Superior temporal gyrus (tissue), 1 donor: ENCODE measurements at regions not wholly inside any gene's neighbourhood (a gene's known extent, or its start where the extent isn't known, plus 50 kb on each side); places are given as distances from the start of the nearest gene placed in this dataset.
"Not testable (repeated sequence)": the region's sequence is repeated elsewhere in the genome, so short reads cannot be mapped to it uniquely, and the experiment has no call there.

Experiments used
- DNase-seq: peaks from one replicate; pipeline ENCODE4 v3.0.0-alpha.2; 2016; ENCODE audit errors: extremely low spot score

DNA sequence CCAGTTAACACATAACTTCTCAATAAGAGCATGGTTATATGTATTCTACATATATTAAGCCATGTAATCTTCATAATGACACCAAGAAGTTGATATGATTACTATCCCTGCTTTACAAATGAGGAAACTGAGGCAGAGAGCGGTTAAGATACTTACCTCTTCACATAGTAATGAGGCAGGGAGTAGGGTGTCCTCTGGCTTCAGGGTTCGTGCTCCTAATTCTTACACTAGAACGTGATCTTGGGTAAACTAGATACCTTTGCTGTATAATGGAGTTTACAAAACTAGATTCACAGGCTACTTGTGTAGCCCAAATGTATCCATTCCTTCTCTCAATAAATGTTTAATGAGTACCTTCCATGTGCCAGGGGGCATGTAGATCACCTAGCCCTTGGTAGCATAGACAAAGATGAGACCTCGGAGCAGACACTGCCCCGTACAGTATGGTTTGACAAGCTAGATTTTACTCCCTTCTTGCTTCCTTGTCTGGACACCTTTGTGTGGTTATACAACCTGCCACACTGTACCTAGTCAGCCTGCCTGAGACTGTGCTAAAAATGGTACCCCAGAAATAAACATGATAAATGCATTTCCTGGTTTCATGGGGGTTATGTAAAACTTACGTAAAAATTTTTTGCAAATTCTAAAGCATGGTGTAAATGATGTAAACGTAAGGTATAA lies 991.8 kb downstream of the VRK1 start:
- no peak for DNase-seq

DNA sequence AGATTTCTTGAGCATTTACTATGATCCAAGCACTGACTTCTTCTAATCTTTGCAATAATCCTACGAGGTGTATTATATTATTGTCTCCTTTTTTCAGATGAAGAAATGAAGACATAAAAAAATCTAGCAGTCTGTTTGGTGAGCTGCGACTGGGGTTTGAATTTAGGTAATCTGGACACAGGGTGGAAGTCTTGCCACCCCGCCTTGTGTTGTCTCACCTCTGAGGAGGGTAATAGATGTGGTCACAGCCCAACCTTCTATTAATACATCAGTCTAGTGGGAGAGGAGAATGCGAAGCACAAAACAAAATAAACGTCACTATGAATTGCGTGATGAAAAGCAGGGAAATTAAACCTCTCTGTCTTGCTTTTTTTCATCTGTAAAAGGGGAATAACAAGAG lies 993.9 kb downstream of the VRK1 start:
- DNase-seq: no peak

DNA sequence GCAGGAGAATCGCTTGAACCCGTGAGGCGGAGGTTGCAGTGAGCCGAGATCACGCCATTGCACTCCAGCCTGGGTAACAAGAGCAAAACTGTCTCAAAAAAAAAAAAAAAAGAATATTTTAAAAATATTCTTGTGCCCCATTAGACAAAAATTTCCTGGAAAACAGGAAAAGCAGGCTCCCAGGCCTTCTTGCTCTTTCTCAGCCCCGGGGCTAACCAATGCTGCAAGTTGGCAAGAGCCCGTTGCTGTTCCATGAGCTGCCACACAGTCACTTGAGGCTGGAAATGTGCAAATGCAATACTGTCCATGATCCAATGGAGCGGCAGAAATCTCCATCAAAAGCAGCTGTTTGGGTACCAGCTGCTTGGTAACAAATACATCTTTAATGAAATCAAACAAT lies 994.7 kb downstream of the VRK1 start:
- no peak for DNase-seq

- DNase-seq: no peak
These were observed 999.3 kb downstream of the VRK1 start for GRCh38 chr14:97796511-97796910.

DNA sequence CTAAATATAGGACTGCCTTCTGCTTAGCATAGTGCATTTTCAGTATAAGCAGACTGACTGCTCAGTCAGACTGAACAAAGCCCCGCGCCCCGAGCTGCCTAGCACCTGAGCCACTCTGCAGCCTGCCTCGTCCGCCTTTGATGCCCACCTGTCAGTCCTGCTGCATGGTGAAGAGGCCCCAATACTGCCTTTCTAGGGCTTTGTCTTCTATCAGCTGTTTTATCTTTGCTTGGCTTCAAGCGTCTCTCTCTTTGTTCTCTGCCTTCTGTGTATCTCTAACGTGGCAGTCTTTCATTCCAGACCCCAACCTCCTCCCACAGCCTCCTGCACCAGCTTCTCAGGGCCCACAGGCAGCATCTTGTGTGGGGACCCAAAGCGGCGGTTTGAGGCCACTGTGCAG lies 1001.0 kb downstream of the VRK1 start:
- no peak for DNase-seq

DNA sequence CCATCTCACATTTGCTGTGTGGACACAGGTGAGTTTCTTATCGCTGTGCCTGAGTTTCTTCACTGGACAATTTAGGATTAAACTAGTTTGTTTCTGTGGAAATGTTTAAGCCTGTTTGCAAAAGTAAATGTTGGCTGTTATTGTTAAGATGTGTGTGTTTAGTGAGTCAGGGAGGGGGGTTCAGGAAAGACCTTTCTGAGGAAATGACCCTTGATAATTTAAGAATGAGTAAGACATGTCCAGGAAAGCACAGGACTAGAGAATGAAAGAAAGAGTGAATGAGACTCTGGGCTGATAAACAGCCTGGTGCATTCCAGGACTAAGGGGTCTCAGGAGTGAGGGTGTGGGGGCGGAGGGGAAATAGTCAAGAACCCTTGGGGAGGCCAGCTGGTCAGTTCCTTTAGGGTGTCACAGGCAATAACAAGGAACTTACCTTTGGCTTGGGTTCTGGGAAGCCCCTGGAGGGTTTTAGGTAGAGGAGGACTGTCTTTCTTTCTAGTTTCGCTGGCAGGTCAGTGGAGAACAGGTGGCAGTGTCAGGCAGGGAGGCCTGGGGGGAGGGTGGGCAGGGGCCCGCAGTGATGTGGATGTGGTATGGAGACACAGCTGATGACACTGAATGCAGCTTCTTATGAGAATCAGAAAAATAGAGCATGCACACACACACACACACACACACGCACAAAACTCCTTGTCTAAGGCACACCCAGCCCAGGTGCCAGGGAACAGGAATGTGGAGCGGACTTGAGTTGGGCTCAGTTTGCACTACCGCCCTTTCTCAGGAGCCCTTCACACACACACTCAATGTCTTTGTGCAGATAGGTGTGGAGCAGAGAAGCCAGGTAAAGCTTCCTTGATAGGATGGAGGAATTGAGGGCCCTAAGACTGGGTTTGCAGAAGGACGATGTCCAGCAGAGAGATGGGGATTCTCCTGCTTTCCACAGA lies 1005.5 kb downstream of the VRK1 start:
- DNase-seq: no peak

DNA sequence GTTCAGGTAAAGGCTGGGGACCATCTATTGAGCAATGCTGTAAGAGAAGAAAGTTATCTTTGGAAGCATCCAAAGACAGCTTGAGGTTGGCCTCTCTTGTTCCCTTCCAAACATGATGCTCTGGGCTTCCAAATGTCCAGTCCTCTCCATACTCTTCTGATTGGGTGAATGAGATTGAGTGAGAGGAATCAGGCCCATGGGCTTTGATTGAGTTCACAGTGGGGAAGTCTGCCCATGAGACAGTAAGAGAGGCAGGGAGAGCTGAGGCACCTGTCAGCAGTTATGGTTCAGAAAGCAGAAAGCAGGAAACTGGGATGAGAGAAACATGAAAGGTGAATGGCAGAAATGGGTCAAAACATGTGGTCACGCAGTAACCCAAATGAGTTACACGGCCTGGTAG lies 1006.9 kb downstream of the VRK1 start:
- no peak for DNase-seq

DNA sequence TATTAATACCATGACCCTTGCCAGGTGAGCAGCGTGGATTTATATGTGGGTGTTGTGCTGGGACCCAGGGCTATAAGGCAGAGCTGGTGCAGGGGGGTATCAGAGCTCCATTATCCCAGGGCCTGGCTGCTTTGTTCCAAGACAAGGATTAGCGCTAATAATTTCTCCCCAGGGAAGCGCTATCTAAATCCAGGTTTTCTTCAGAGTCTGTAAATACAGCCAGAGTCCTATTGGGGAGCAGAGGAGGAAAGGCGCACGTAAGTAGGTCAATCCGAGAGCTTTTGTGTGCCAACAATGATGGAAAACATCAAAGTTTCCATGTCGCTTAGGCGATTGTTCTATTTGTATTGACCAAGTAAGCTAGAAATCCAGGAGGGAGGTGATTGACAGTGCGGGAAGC lies 1009.7 kb downstream of the VRK1 start:
- no peak for DNase-seq

GRCh38 chr14:97808541-97808940 lies 1011.4 kb downstream of the VRK1 start:
- DNase-seq: not testable (repeated sequence)

GRCh38 chr14:97813556-97813955 lies 1016.4 kb downstream of the VRK1 start:
- no peak for DNase-seq

DNA sequence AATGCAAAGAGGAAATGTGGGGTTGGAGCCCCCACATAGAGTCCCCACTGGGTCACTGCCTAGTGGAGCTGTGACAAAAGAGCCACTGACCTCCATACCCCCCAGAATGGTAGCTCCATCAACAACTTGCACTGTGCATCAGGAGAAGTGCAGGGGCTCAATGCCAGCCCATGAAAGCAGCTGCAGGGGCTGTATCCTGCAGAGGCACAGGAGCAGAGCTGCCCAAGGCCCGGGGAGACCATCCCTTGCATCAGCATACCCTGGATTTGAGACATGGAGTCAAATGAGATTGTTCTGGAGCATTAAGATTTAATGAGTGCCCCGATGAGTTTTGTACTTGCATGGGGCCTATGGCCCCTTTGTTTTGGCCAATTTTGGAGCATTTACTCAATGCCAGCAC lies 1023.6 kb downstream of the VRK1 start:
- no peak for DNase-seq

DNA sequence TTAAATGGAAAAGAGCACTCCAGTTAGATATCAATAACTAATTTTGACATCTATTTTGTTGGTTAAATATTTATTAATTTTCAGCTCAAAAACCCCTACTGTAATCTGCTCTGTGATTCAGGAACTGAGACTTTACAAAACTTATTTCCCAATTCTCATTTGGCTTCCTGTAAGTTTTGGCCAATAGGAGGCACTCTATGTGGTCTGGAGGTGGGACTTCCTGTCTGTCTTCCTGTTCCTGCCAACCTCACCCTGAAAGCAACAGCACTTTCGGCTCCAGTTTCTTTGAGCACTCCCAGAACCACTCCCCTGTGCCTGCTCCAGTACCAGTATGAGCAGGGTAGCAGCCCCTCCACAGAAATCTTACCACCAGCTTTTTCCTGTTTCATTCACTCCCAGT lies 1027.0 kb downstream of the VRK1 start:
- no peak for DNase-seq

DNA sequence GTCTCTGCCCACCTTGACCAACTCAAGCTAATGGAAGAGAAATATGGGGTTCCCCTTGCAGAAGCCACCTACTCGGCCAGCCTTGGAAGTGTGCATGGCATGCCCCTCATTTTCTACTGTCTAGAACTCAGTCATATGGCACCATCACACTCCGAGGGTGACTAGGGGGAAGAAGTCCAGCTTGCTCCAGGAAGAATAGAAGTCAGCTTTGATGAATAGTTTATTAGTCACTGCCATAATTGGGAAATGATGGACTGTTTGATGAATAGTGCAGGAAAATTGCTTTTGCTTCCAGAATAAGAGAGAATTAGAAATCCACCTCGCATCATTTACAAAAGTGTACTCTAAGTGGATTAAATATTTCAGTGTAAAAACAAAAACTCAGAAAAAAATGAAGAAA lies 1030.6 kb downstream of the VRK1 start:
- DNase-seq: no peak

GRCh38 chr14:97832776-97833175 lies 1035.6 kb downstream of the VRK1 start:
- DNase-seq: no peak

DNA sequence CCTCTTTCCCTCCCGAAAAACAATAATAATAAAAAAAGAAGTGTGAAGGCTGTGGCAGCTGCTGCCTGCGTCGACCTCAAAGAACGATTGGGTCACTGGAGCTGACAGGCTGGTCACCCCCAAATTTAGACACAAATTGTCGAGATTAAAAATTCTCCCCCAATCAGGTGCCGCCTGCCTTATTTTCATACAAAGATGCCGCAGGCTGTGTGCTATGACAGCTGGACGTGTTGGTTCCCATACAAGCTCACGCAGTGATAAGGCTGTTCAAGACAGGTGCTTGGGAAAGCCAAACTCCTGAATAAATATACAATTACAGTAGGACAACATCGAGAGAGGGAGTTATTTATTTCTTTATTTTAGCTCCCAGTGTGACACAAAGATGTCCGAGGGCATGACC lies 1041.8 kb downstream of the VRK1 start:
- no peak for DNase-seq

GRCh38 chr14:97840159-97840558 lies 1043.0 kb downstream of the VRK1 start:
- DNase-seq: no peak

- DNase-seq: no peak
These were observed 1044.6 kb downstream of the VRK1 start for GRCh38 chr14:97841762-97842161.

- no peak for DNase-seq
These were observed 1045.9 kb downstream of the VRK1 start for GRCh38 chr14:97843066-97843465.

GRCh38 chr14:97844042-97844441 lies 1046.9 kb downstream of the VRK1 start:
- no peak for DNase-seq

- no peak for DNase-seq
These were observed 1049.0 kb downstream of the VRK1 start for GRCh38 chr14:97846156-97846555.

DNA sequence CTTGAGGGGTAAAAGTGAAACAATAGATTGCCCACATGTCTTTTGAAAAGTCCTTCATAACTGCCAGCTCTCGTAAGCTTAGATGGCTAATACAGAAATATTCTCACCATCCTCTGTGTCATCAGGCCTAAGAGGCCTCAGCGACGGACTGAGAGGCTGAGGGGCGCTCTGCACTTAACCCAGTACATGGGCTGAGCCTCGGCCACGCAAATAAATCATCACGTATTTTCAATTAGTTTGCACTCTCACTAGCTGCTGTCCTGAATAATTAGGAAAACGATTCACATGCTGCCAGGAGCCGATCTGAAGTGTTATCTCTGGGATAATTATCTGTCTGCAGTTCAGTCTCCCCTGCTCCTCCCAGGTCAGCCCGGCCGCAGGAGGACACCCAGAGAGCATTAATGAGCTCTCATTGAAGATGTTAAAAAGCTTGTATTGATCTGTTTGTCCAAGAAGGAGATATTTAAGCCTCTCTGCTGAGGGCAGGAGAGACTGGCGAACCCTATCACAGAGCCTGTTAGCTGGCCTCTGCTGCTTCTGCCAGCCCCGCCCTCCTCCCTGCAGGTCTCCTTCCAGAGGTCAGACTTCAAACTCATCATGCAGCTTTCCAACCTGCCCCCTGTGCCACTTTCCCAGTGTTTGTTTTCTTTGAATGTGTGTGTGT lies 1051.3 kb downstream of the VRK1 start:
- no peak for DNase-seq

GRCh38 chr14:97850466-97850865 lies 1053.3 kb downstream of the VRK1 start:
- DNase-seq: no peak

DNA sequence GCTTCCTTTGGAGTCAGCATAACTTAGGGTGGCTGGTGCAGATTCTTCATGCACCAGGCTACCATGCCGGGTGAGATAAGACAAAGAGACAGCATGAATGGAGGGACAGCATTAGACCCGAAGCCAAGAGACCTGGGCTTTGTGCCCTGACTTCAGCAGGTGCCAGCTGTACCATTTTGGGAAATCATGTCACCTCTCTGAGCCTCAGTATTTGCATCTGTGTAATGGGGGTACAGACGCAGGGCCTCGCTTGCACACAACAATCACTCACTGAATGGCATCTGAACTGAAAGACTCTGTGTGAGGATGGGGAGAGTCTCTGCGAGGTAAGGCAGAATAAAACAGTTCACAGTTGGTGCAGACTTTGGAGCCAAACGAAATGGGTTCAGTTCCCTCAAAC lies 1053.7 kb downstream of the VRK1 start:
- no peak for DNase-seq
